Naive B cell (primary cell): ENCODE measurements at regions not wholly inside any gene's neighbourhood (a gene's known extent, or its start where the extent isn't known, plus 50 kb on each side); places are given as distances from the start of the nearest gene placed in this dataset.
A peak's percentile ranks its signal among the peaks of the same experiment; 100 is the strongest.

ENCODE experiments used
- ATAC-seq, 2 donors: fragments of 150-1000 bp; cut with Tn5 transposase; 2 replicates each; pipeline ENCODE4 v1.10.0; 2021; ENCODE audit warnings: low read depth in 2 of 2, mild to moderate bottlenecking in 2 of 2, moderate library complexity in 2 of 2
- DNase-seq: peaks from one replicate; pipeline ENCODE4 v3.0.0; 2022
- H3K27ac Mint-ChIP-seq, 6 donors: one replicate each; pipeline ENCODE4 v1.8.0; 2020 to 2022; ENCODE audit warnings: mild to moderate bottlenecking in 6 of 6, mixed read lengths in 6 of 6, moderate library complexity in 5 of 6, inconsistent platforms in 2 of 6
- H3K27me3 Mint-ChIP-seq, 3 donors: one replicate each; pipeline ENCODE4 v1.8.0; 2021 to 2022; ENCODE audit warnings: mixed read lengths in 3 of 3, mild to moderate bottlenecking in 1 of 3
- H3K36me3 Mint-ChIP-seq, 2 donors: one replicate each; pipeline ENCODE4 v1.8.0; 2020 to 2022; ENCODE audit warnings: mixed read lengths in 2 of 2, inconsistent platforms in 1 of 2, mild to moderate bottlenecking in 1 of 2
- H3K4me1 Mint-ChIP-seq, 3 donors: one replicate each; pipeline ENCODE4 v1.8.0; 2020 to 2022; ENCODE audit warnings: mixed read lengths in 3 of 3, inconsistent platforms in 1 of 3, mild to moderate bottlenecking in 1 of 3, moderate library complexity in 1 of 3
- H3K4me3 Mint-ChIP-seq, 8 donors: one replicate each; pipeline ENCODE4 v1.8.0; 2020 to 2022; ENCODE audit warnings: mild to moderate bottlenecking in 8 of 8, mixed read lengths in 8 of 8, moderate library complexity in 8 of 8, inconsistent platforms in 2 of 8
- H3K9me3 Mint-ChIP-seq, 7 donors: one replicate each; pipeline ENCODE4 v1.8.0; 2020 to 2022; ENCODE audit warnings: mixed read lengths in 7 of 7, mild to moderate bottlenecking in 5 of 7, inconsistent platforms in 2 of 7, moderate library complexity in 1 of 7

DNA sequence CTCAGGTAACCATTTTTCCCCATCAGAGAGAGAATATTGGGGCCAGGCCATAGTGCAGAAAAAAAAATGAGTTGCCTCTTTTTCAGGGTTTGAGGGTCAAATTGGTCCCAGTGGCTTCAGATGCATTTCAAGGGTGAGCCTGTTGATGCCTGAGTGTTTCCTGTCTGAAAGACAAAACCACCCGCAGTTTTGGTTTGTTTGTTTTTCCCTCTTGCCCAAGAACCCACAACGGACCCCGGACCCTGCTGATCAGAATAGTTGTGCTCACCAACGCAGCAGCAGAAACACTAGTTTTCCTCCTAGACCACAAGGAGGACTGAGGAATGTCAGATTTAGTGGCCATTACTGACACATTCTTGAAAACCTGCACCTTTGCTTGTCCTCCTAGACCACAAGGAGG, 1433.1 kb downstream of the PLA2G4A start:
- no peaks in the 10 kb centered on the region for H3K36me3 Mint-ChIP-seq
- no peak for DNase-seq
- H3K4me3 Mint-ChIP-seq: no peak overlapping the region
- ATAC-seq: no peak
- H3K4me1 Mint-ChIP-seq: no peaks in the 10 kb centered on the region
- no peaks in the 10 kb centered on the region for H3K27me3 Mint-ChIP-seq
- H3K9me3 Mint-ChIP-seq: peaks cover 12 to 53% (median 19%) of the 10 kb centered on the region in 7 donors
- H3K27ac Mint-ChIP-seq: no peak overlapping the region

DNA sequence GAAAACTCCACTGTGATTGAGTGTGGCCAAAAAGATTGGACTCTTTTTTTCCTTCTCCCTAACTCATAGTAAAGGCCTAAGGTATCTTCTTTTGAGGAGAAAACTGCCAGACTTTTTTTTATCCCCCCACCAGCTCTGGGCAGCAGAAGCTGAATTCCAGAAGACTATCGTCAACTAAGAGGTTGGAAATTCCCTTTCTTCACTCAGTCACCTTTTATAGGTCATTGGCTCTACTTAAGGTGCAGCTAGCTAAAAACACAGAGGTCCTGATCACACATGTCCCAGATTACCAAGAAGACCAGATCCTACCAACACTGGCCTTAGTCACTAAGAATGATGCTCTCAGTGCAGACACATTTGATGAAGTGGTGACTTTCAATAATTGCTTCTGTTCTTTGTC, 1441.2 kb downstream of the PLA2G4A start:
- no peaks in the 10 kb centered on the region for H3K27me3 Mint-ChIP-seq
- peaks cover 0 to 11% (median 5%) of the 10 kb centered on the region in 7 donors for H3K9me3 Mint-ChIP-seq
- peak overlapping the region in 2 of 6 donors; percentile 14 to 75 for H3K27ac Mint-ChIP-seq
- no peak overlapping the region for H3K4me3 Mint-ChIP-seq
- ATAC-seq (no peak), DNase-seq (no peak)
- H3K36me3 Mint-ChIP-seq: no peaks in the 10 kb centered on the region
- no peaks in the 10 kb centered on the region for H3K4me1 Mint-ChIP-seq

- ATAC-seq (no peak), DNase-seq (no peak)
- H3K9me3 Mint-ChIP-seq: peaks cover 0 to 6% (median 3%) of the 10 kb centered on the region in 7 donors
- H3K36me3 Mint-ChIP-seq: no peaks in the 10 kb centered on the region
- H3K4me1 Mint-ChIP-seq: no peaks in the 10 kb centered on the region
- no peak overlapping the region for H3K4me3 Mint-ChIP-seq
- H3K27ac Mint-ChIP-seq: no peak overlapping the region
- no peaks in the 10 kb centered on the region for H3K27me3 Mint-ChIP-seq
These were observed 1441.7 kb downstream of the PLA2G4A start for GRCh38 chr1:188270497-188270896.

DNA sequence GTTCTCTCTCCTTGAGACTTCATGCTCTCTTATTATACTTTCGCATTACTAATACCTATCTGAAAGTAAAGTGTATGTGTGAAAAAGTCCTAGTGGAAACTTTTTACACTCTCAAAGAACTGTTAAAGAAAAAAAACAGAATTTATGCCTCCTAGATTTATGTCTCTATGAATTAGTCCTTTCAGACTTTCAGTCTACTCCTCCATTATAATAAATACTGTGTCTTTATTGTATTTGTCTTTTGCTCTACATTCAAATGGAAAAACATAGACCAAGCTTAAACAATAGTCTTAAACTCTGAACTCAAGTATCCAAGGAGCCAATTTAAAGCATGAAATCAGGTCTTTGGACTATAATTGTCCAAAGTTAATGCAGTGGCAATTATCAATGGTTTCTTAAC, 1449.0 kb downstream of the PLA2G4A start:
- no peak for DNase-seq
- H3K9me3 Mint-ChIP-seq: peaks cover 0 to 9% (median 3%) of the 10 kb centered on the region in 7 donors
- H3K4me3 Mint-ChIP-seq: no peak overlapping the region
- no peak for ATAC-seq
- no peaks in the 10 kb centered on the region for H3K27me3 Mint-ChIP-seq
- H3K4me1 Mint-ChIP-seq: no peaks in the 10 kb centered on the region
- H3K36me3 Mint-ChIP-seq: no peaks in the 10 kb centered on the region
- H3K27ac Mint-ChIP-seq: no peak overlapping the region

DNA sequence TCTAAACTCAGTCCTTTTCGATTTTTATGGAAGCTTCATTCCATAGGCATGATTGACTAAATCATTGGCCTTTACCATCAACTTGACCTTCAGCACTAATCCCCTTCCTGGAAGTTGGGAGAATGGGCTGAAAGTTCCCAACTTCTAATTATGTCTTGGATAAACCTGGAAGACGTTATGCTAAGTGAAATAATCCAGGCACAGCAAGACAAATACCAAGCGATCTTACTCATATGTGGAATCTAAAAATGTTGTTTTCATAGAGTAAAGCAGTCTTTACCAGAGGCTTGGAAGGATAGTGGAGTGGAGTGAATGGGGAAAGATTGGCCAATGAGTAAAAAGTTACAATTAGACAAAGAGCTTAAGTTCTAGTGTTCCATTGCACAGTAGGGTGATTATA, 1453.2 kb downstream of the PLA2G4A start:
- Mint-ChIP-seq H3K27me3 (no peaks in the 10 kb centered on the region), H3K27ac (no peak overlapping the region), H3K36me3 (no peaks in the 10 kb centered on the region), H3K4me1 (no peaks in the 10 kb centered on the region), H3K9me3 (peaks cover 0 to 13% (median 6%) of the 10 kb centered on the region in 7 donors), H3K4me3 (no peak overlapping the region)
- DNase-seq: no peak
- ATAC-seq: no peak

- Mint-ChIP-seq H3K27ac (no peak overlapping the region), H3K27me3 (no peaks in the 10 kb centered on the region), H3K4me3 (no peak overlapping the region), H3K4me1 (no peaks in the 10 kb centered on the region), H3K36me3 (no peaks in the 10 kb centered on the region), H3K9me3 (peaks cover 0 to 12% (median 8%) of the 10 kb centered on the region in 7 donors)
- DNase-seq (no peak), ATAC-seq (no peak)
These were observed 1466.4 kb downstream of the PLA2G4A start for GRCh38 chr1:188295157-188295556.

DNA sequence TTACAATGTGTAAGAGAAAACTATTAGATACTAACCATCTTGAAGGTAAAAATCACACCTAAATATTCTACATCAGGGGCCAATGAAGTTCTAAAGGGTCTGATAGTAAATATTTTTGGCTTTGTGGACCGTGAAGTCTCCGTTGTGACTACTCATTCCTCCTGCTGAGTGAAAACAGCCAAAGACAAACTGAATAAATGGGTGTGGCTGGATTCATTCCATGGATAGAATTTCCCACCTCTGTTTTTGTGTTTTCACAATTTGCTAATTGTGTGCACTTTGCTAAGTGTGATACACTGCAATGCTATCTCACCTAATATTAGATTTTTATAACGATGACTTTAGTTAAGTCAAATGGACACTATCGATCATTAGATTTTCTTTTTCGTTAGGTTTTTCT, 1474.0 kb downstream of the PLA2G4A start:
- no peak overlapping the region for H3K27ac Mint-ChIP-seq
- H3K27me3 Mint-ChIP-seq: no peaks in the 10 kb centered on the region
- no peaks in the 10 kb centered on the region for H3K36me3 Mint-ChIP-seq
- H3K4me3 Mint-ChIP-seq: no peak overlapping the region
- H3K4me1 Mint-ChIP-seq: no peaks in the 10 kb centered on the region
- DNase-seq (no peak), ATAC-seq (no peak)
- H3K9me3 Mint-ChIP-seq: peaks cover 0 to 10% (median 4%) of the 10 kb centered on the region in 7 donors

GRCh38 chr1:188314557-188315137, 1485.9 kb downstream of the PLA2G4A start:
- ATAC-seq: no peak
- Mint-ChIP-seq H3K4me3 (no peak overlapping the region), H3K9me3 (peaks cover 0 to 4% (median 0%) of the 10 kb centered on the region in 7 donors), H3K27ac (no peak overlapping the region), H3K4me1 (no peaks in the 10 kb centered on the region), H3K36me3 (no peaks in the 10 kb centered on the region), H3K27me3 (no peaks in the 10 kb centered on the region)
- DNase-seq: no peak

GRCh38 chr1:188317894-188318293, 1489.1 kb downstream of the PLA2G4A start:
- Mint-ChIP-seq H3K4me3 (no peak overlapping the region), H3K27me3 (no peaks in the 10 kb centered on the region), H3K36me3 (no peaks in the 10 kb centered on the region), H3K27ac (no peak overlapping the region), H3K9me3 (peaks cover 0 to 4% (median 0%) of the 10 kb centered on the region in 7 donors), H3K4me1 (no peaks in the 10 kb centered on the region)
- ATAC-seq (no peak), DNase-seq (no peak)

GRCh38 chr1:188325211-188325610, 1496.5 kb downstream of the PLA2G4A start:
- no peak overlapping the region for H3K27ac Mint-ChIP-seq
- no peaks in the 10 kb centered on the region for H3K4me1 Mint-ChIP-seq
- ATAC-seq: no peak
- DNase-seq: no peak
- no peaks in the 10 kb centered on the region for H3K36me3 Mint-ChIP-seq
- H3K4me3 Mint-ChIP-seq: no peak overlapping the region
- peaks cover 0 to 5% (median 1%) of the 10 kb centered on the region in 7 donors for H3K9me3 Mint-ChIP-seq
- H3K27me3 Mint-ChIP-seq: no peaks in the 10 kb centered on the region

GRCh38 chr1:188343914-188344313, 1515.2 kb downstream of the PLA2G4A start:
- H3K36me3 Mint-ChIP-seq: no peaks in the 10 kb centered on the region
- no peak for DNase-seq
- no peak overlapping the region for H3K4me3 Mint-ChIP-seq
- no peak overlapping the region for H3K27ac Mint-ChIP-seq
- ATAC-seq: no peak
- H3K4me1 Mint-ChIP-seq: no peaks in the 10 kb centered on the region
- H3K9me3 Mint-ChIP-seq: peaks cover 0 to 14% (median 4%) of the 10 kb centered on the region in 7 donors
- no peaks in the 10 kb centered on the region for H3K27me3 Mint-ChIP-seq

DNA sequence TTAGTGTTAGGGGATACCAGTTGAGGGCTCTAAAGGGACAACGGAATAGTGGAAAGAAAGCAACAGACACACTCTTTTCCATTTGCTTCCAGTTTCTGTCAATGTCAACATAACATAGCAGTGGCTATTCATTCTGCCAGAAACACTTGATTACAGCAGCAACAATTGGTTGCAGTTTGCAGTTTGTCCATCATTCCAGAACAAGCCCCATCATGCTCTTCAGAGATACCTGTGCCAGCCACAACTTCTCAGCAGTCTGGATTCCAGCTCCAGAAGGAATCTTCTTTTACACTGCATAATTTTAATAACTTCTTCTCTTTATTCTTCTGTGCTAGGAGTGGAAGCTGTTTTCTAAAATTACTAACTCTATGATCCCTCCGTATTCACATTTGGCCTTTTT, 1521.4 kb downstream of the PLA2G4A start:
- H3K9me3 Mint-ChIP-seq: peaks cover 0 to 4% (median 0%) of the 10 kb centered on the region in 7 donors
- H3K36me3 Mint-ChIP-seq: no peaks in the 10 kb centered on the region
- H3K27me3 Mint-ChIP-seq: no peaks in the 10 kb centered on the region

DNA sequence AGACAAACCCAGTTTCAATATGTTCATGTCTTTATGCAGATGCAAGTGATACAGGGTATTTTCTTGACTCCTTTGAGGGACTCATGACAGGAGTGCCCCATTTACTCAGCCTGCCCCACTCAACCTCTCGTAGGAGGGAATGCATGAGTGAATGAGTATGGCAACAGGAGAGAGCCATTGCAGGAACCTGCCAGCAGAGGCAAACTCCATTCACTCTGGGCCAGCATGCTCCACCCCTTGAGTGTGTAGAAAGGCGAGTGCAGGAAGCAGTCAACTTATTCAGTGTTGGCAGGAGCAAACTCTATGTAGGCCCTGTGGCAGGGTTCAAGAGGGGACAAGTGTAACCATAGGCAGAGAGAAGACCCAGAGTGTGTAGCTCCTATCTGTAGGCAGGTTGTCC, 1526.3 kb downstream of the PLA2G4A start:
- Mint-ChIP-seq H3K9me3 (peaks cover 3 to 17% (median 7%) of the 10 kb centered on the region in 7 donors), H3K27me3 (no peaks in the 10 kb centered on the region), H3K36me3 (no peaks in the 10 kb centered on the region), H3K4me1 (no peaks in the 10 kb centered on the region), H3K27ac (no peak overlapping the region), H3K4me3 (no peak overlapping the region)
- ATAC-seq (no peak), DNase-seq (no peak)

More for the DNA sequence above, 1521.4 kb downstream of the PLA2G4A start:
- DNase-seq (no peak), ATAC-seq (no peak)
- no peak overlapping the region for H3K27ac Mint-ChIP-seq
- no peak overlapping the region for H3K4me3 Mint-ChIP-seq
- H3K4me1 Mint-ChIP-seq: no peaks in the 10 kb centered on the region

- DNase-seq (no peak), ATAC-seq (no peak)
- Mint-ChIP-seq H3K4me1 (no peaks in the 10 kb centered on the region), H3K9me3 (peaks cover 3 to 17% (median 7%) of the 10 kb centered on the region in 7 donors), H3K36me3 (no peaks in the 10 kb centered on the region), H3K4me3 (no peak overlapping the region), H3K27ac (no peak overlapping the region), H3K27me3 (no peaks in the 10 kb centered on the region)
These were observed 1527.1 kb downstream of the PLA2G4A start for GRCh38 chr1:188355847-188356246.

GRCh38 chr1:188359315-188359714, 1530.6 kb downstream of the PLA2G4A start:
- Mint-ChIP-seq H3K4me3 (no peak overlapping the region), H3K4me1 (no peaks in the 10 kb centered on the region), H3K9me3 (peaks cover 3 to 17% (median 7%) of the 10 kb centered on the region in 7 donors), H3K27me3 (no peaks in the 10 kb centered on the region), H3K36me3 (no peaks in the 10 kb centered on the region), H3K27ac (no peak overlapping the region)
- DNase-seq: no peak
- ATAC-seq: no peak
